GM12878 (cell line): ENCODE measurements at regions not wholly inside any gene's neighbourhood (a gene's known extent, or its start where the extent isn't known, plus 50 kb on each side); places are given as distances from the start of the nearest gene placed in this dataset.

Experiments used
- ATAC-seq: fragments of 200-7000 bp; cut with Tn5 transposase; 3 replicates; pipeline ENCODE4 v1.9.1; 2020; ENCODE audit warnings: mild to moderate bottlenecking, moderate library complexity
- BruUV-seq: library from RNA; stranded (reverse); fragments of 400-500 nt; replicated peaks from 2 replicates; lab custom pipeline; 2021; lab: Mats Ljungman, UMichigan
- CTCF ChIA-PET: fragments of 300-600 bp; sonication (Branson Sonifier 250); formaldehyde crosslinking; extraction: SDS; loops from one replicate; lab custom pipeline; 2021; ENCODE audit warnings: inconsistent platforms; lab: Yijun Ruan, JAX
- POLR2A ChIA-PET: fragments of 350-600 bp; formaldehyde crosslinking; extraction: SDS; loops from one replicate; lab custom pipeline; 2021; ENCODE audit warnings: inconsistent platforms; lab: Charles Lee
- RAD21 ChIA-PET: fragments of 300-600 bp; sonication (Branson Sonifier 250); formaldehyde crosslinking; loops from one replicate; lab custom pipeline; 2023; ENCODE audit warnings: antibody characterized with exemption; ENCODE audit not compliant: unreplicated experiment; lab: Charles Lee
- SMC1A ChIA-PET: fragments of 300-600 bp; sonication (Branson Sonifier 250); formaldehyde crosslinking; loops from one replicate; lab custom pipeline; 2023; ENCODE audit not compliant: unreplicated experiment, uncharacterized antibody; lab: Charles Lee
- DNase-seq: peaks from one replicate; pipeline ENCODE4 v3.0.0-alpha.2; 2011; ENCODE audit warnings: low read depth, low spot score
- FAIRE-seq: peaks from 3 replicates; lab custom pipeline; 2011; peaks lifted over from hg19 to GRCh38; lab: Jason Lieb, UNC
- H2AFZ ChIP-seq: 2 replicates; pipeline ENCODE4 v1.6.0; 2011; ENCODE audit warnings: low read depth, low read length, control low read depth; ENCODE audit not compliant: control insufficient read depth
- H3K27ac ChIP-seq: 2 replicates; pipeline ENCODE4 v1.5.1; 2011; ENCODE audit warnings: control low read depth; ENCODE audit not compliant: control insufficient read depth, insufficient read depth
- H3K27me3 ChIP-seq, 2 experiments: replicated peaks in 1 of 2; 2 replicates each; pipeline versions ENCODE4 v1.6.0 to v1.6.1; 2011; ENCODE audit warnings: low read length in 1 of 2; ENCODE audit not compliant: control insufficient read depth in 2 of 2, insufficient read depth in 2 of 2
- H3K36me3 ChIP-seq, 2 experiments: 2 replicates each; pipeline ENCODE4 v1.5.1; 2011; ENCODE audit warnings: low read length in 1 of 2; ENCODE audit not compliant: control insufficient read depth in 2 of 2, insufficient read depth in 2 of 2
- H3K4me1 ChIP-seq: 2 replicates; pipeline ENCODE4 v1.6.1; 2011; ENCODE audit warnings: mild to moderate bottlenecking, low read length, moderate library complexity, mixed read lengths; ENCODE audit not compliant: control insufficient read depth, insufficient read depth
- H3K4me2 ChIP-seq: 2 replicates; pipeline ENCODE4 v1.6.0; 2011; ENCODE audit warnings: control low read depth; ENCODE audit not compliant: control insufficient read depth, insufficient read depth
- H3K4me3 ChIP-seq: fragments of 200-600 bp; sonication (generic); 2 replicates; pipeline ENCODE4 v1.5.1; 2016
- H3K79me2 ChIP-seq: 2 replicates; pipeline ENCODE4 v1.6.0; 2011; ENCODE audit warnings: low read length; ENCODE audit not compliant: control insufficient read depth, insufficient read depth
- H3K9ac ChIP-seq: 2 replicates; pipeline ENCODE4 v1.8.0; 2011; ENCODE audit warnings: low read length, control low read depth, mixed read lengths; ENCODE audit not compliant: control insufficient read depth, insufficient read depth
- H3K9me3 ChIP-seq: replicated peaks from 3 replicates; pipeline ENCODE4 v1.5.1; 2011; ENCODE audit warnings: mild to moderate bottlenecking, low read length; ENCODE audit not compliant: control insufficient read depth, insufficient read depth
- H4K20me1 ChIP-seq: 2 replicates; pipeline ENCODE4 v1.6.0; 2011; ENCODE audit not compliant: control insufficient read depth, insufficient read depth
- BCL11A ChIP-seq: IDR thresholded peaks from 2 replicates; pipeline ENCODE4 v1.6.1; 2011; ENCODE audit warnings: low read depth, low read length
- BMI1 ChIP-seq: fragments of 450-650 bp; IDR thresholded peaks from 2 replicates; pipeline ENCODE4 v1.6.1; 2016; ENCODE audit warnings: mild to moderate bottlenecking, moderate library complexity, borderline replicate concordance
- BRCA1 ChIP-seq: IDR thresholded peaks from 2 replicates; pipeline ENCODE4 v1.6.1; 2011; ENCODE audit warnings: low read depth, low read length, improper control_type of control experiment
- CBX3 ChIP-seq: fragments of 200-600 bp; sonication (generic); IDR thresholded peaks from 2 replicates; pipeline ENCODE4 v1.6.1; 2016; ENCODE audit warnings: low read depth, borderline replicate concordance
- EP300 ChIP-seq, 2 experiments: fragments of 150-350 bp in 1 of 2; IDR thresholded peaks; 2 replicates each; pipeline ENCODE4 v1.6.1; 2011 to 2012; ENCODE audit warnings: low read depth in 2 of 2, low read length in 2 of 2, borderline replicate concordance in 1 of 2, improper control_type of control experiment in 1 of 2, inconsistent platforms in 1 of 2; ENCODE audit not compliant: control insufficient read depth in 1 of 2
- FOS ChIP-seq: IDR thresholded peaks from 3 replicates; pipeline ENCODE4 v1.6.1; 2011; ENCODE audit warnings: borderline replicate concordance; ENCODE audit not compliant: insufficient read length; ENCODE audit errors: extremely low read depth
- GATAD2B ChIP-seq: fragments of 450-650 bp; conservative IDR thresholded peaks from 2 replicates; pipeline ENCODE4 v1.6.1; 2017; ENCODE audit warnings: low read depth, mild to moderate bottlenecking, moderate library complexity
- KAT2A ChIP-seq: conservative IDR thresholded peaks from 2 replicates; pipeline ENCODE4 v1.6.1; 2011; ENCODE audit warnings: low read depth, low read length; ENCODE audit not compliant: control insufficient read depth
- MTA3 ChIP-seq: IDR thresholded peaks from 2 replicates; pipeline ENCODE4 v1.6.1; 2012; ENCODE audit warnings: low read length, inconsistent platforms, borderline replicate concordance
- NR2F1 ChIP-seq: fragments of 450-650 bp; conservative IDR thresholded peaks from 2 replicates; pipeline ENCODE4 v1.6.1; 2017; ENCODE audit warnings: mild to moderate bottlenecking
- SUPT20H ChIP-seq: IDR thresholded peaks from 2 replicates; pipeline ENCODE4 v1.6.1; 2011; ENCODE audit warnings: low read depth, mild to moderate bottlenecking, low read length, moderate library complexity, borderline replicate concordance; ENCODE audit not compliant: control insufficient read depth
- ZBED1 ChIP-seq: IDR thresholded peaks from 2 replicates; pipeline ENCODE4 v1.6.1; 2016; ENCODE audit warnings: borderline replicate concordance
- ZBTB33 ChIP-seq: fragments of 450-650 bp; IDR thresholded peaks from 2 replicates; pipeline ENCODE4 v1.6.1; 2017; ENCODE audit warnings: mild to moderate bottlenecking
- WGBS: methylation state at CpG from one replicate; pipeline ENCODE4 v1.1.6; 2016; ENCODE audit warnings: low lambda C conversion rate; ENCODE audit not compliant: insufficient replicate concordance, insufficient coverage; ENCODE audit errors: missing lambda C conversion rate; 5-methylcytosine and 5-hydroxymethylcytosine counted together
- in situ Hi-C: fragments of 300-500 bp; cut with MboI; formaldehyde crosslinking; loops from 9 replicates; pipeline ENCODE4 v1.14.3; 2018; ENCODE audit warnings: mixed read lengths
- intact Hi-C: fragments of 100-400 bp; cut with micrococcal nuclease; formaldehyde crosslinking; loops from one replicate; pipeline ENCODE4 v1.14.2; 2022; ENCODE audit not compliant: unreplicated experiment
- TF ChIP-seq, protein P1 (sequence below): fragments of 450-650 bp; IDR thresholded peaks from 2 replicates; pipeline ENCODE4 v1.6.1; 2017; ENCODE audit warnings: low read depth, mild to moderate bottlenecking, moderate library complexity

- H4K20me1 ChIP-seq: no peaks in the 10 kb centered on the region
- WGBS: 25% methylated on average over 15 of the region's 15 CpGs
Observed at GRCh38 chr5:2214910-2215590, 332.3 kb upstream of the IRX4 start.

More at GRCh38 chr5:2214910-2215590, 332.3 kb upstream of the IRX4 start:
- no peak overlapping the region for H3K4me2 ChIP-seq
- DNase-seq (no peak), ATAC-seq (no peak), FAIRE-seq (no peak)
- in situ Hi-C loops: no loop called here
- POLR2A ChIA-PET: no interaction called here
- RAD21 ChIA-PET: no interaction called here
- no peaks in the 10 kb centered on the region for H3K79me2 ChIP-seq
- no peaks in the 10 kb centered on the region for H3K27me3 ChIP-seq
- no peaks in the 10 kb centered on the region for H3K9me3 ChIP-seq
- no peak overlapping the region for H2AFZ ChIP-seq
- H3K4me3 ChIP-seq: no peak overlapping the region
- no peak overlapping the region for H3K27ac ChIP-seq
- CTCF ChIA-PET: no interaction called here
- no peaks in the 10 kb centered on the region for H3K36me3 ChIP-seq
- TF ChIP-seq SUPT20H (no peak), NR2F1 (no peak), MTA3 (no peak), ZBTB33 (no peak), BRCA1 (no peak), BMI1 (no peak), CBX3 (no peak), GATAD2B (no peak), KAT2A (no peak), FOS (no peak), BCL11A (no peak), ZBED1 (no peak), EP300 (IDR thresholded peaks at IDR 0.05; ENCODE audit: borderline replicate concordance in 1 of 2, control insufficient read depth in 1 of 2, low read depth in 2 of 2, low read length in 2 of 2) (no peak)
- TF ChIP-seq, protein P1, sequence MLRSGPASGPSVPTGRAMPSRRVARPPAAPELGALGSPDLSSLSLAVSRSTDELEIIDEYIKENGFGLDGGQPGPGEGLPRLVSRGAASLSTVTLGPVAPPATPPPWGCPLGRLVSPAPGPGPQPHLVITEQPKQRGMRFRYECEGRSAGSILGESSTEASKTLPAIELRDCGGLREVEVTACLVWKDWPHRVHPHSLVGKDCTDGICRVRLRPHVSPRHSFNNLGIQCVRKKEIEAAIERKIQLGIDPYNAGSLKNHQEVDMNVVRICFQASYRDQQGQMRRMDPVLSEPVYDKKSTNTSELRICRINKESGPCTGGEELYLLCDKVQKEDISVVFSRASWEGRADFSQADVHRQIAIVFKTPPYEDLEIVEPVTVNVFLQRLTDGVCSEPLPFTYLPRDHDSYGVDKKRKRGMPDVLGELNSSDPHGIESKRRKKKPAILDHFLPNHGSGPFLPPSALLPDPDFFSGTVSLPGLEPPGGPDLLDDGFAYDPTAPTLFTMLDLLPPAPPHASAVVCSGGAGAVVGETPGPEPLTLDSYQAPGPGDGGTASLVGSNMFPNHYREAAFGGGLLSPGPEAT: no peak
- TF ChIP-seq, all 136 proteins: peak for 0
- intact Hi-C loops: no loop called here
- no peaks in the 10 kb centered on the region for H3K4me1 ChIP-seq
- SMC1A ChIA-PET: no interaction called here
- BruUV-seq: no TSS peak
- H3K9ac ChIP-seq: no peak overlapping the region
